ENCODE measurements at regions not wholly inside any gene's neighbourhood (a gene's known extent, or its start where the extent isn't known, plus 50 kb on each side); places are given as distances from the start of the nearest gene placed in this dataset.

- H3K4me1 Mint-ChIP-seq (ENCODE audit: low read depth), result peaks cover 3% of the 10 kb centered on the region
- no peak overlapping the region for H3K27ac Mint-ChIP-seq (ENCODE audit: unreplicated experiment)
- DNase-seq (ENCODE audit: low spot score), result no peak
- peaks cover 19% of the 10 kb centered on the region for H3K27me3 Mint-ChIP-seq (ENCODE audit: low read depth)
- no peak for TF ChIP-seq CTCF (IDR thresholded peaks at IDR 0.05)
- no peak overlapping the region for H3K4me3 Mint-ChIP-seq (ENCODE audit: unreplicated experiment)
- no peaks in the 10 kb centered on the region for H3K9me3 Mint-ChIP-seq (ENCODE audit: low read depth)
- H3K36me3 Mint-ChIP-seq (ENCODE audit: low read depth), result no peaks in the 10 kb centered on the region
These were observed 357.2 kb upstream of the MYT1L start for GRCh38 chr2:2688254-2688653.

GRCh38 chr2:2687745-2688144, 356.7 kb upstream of the MYT1L start:
- Mint-ChIP-seq H3K27ac (ENCODE audit: unreplicated experiment) (no peak overlapping the region), H3K9me3 (ENCODE audit: low read depth) (no peaks in the 10 kb centered on the region), H3K4me3 (ENCODE audit: unreplicated experiment) (no peak overlapping the region), H3K36me3 (ENCODE audit: low read depth) (no peaks in the 10 kb centered on the region), H3K4me1 (ENCODE audit: low read depth) (peaks cover 3% of the 10 kb centered on the region), H3K27me3 (ENCODE audit: low read depth) (peaks cover 19% of the 10 kb centered on the region)
- no peak for DNase-seq (ENCODE audit: low spot score)
- no peak for TF ChIP-seq CTCF (IDR thresholded peaks at IDR 0.05)

- no peaks in the 10 kb centered on the region for H3K36me3 Mint-ChIP-seq (ENCODE audit: low read depth)
- H3K4me3 Mint-ChIP-seq (ENCODE audit: unreplicated experiment), result no peak overlapping the region
- no peak overlapping the region for H3K27ac Mint-ChIP-seq (ENCODE audit: unreplicated experiment)
- peaks cover 19% of the 10 kb centered on the region for H3K27me3 Mint-ChIP-seq (ENCODE audit: low read depth)
- H3K9me3 Mint-ChIP-seq (ENCODE audit: low read depth), result no peaks in the 10 kb centered on the region
- DNase-seq (ENCODE audit: low spot score), result no peak
- peaks cover 3% of the 10 kb centered on the region for H3K4me1 Mint-ChIP-seq (ENCODE audit: low read depth)
- TF ChIP-seq CTCF (IDR thresholded peaks at IDR 0.05), result no peak
These were observed 355.1 kb upstream of the MYT1L start for GRCh38 chr2:2686222-2686621.

- no peak for DNase-seq (ENCODE audit: low spot score)
- Mint-ChIP-seq H3K36me3 (ENCODE audit: low read depth) (no peaks in the 10 kb centered on the region), H3K9me3 (ENCODE audit: low read depth) (no peaks in the 10 kb centered on the region), H3K4me3 (ENCODE audit: unreplicated experiment) (no peak overlapping the region), H3K27me3 (ENCODE audit: low read depth) (peaks cover 12% of the 10 kb centered on the region), H3K4me1 (ENCODE audit: low read depth) (peaks cover 3% of the 10 kb centered on the region), H3K27ac (ENCODE audit: unreplicated experiment) (no peak overlapping the region)
- TF ChIP-seq CTCF (IDR thresholded peaks at IDR 0.05), result no peak
These were observed 352.6 kb upstream of the MYT1L start for GRCh38 chr2:2683606-2684224.

GRCh38 chr2:2682700-2683342, 351.7 kb upstream of the MYT1L start:
- no peak for DNase-seq (ENCODE audit: low spot score)
- peaks cover 3% of the 10 kb centered on the region for H3K4me1 Mint-ChIP-seq (ENCODE audit: low read depth)
- peaks cover 12% of the 10 kb centered on the region for H3K27me3 Mint-ChIP-seq (ENCODE audit: low read depth)
- H3K27ac Mint-ChIP-seq (ENCODE audit: unreplicated experiment), result no peak overlapping the region
- TF ChIP-seq CTCF (IDR thresholded peaks at IDR 0.05), result no peak
- H3K9me3 Mint-ChIP-seq (ENCODE audit: low read depth), result no peaks in the 10 kb centered on the region
- no peaks in the 10 kb centered on the region for H3K36me3 Mint-ChIP-seq (ENCODE audit: low read depth)
- no peak overlapping the region for H3K4me3 Mint-ChIP-seq (ENCODE audit: unreplicated experiment)

Measured in chondrocyte (in vitro differentiated cells).